ENCODE measurements at regions not wholly inside any gene's neighbourhood (a gene's known extent, or its start where the extent isn't known, plus 50 kb on each side); places are given as distances from the start of the nearest gene placed in this dataset.
"Not testable (repeated sequence)": the region's sequence is repeated elsewhere in the genome, so short reads cannot be mapped to it uniquely, and the experiment has no call there.

DNA sequence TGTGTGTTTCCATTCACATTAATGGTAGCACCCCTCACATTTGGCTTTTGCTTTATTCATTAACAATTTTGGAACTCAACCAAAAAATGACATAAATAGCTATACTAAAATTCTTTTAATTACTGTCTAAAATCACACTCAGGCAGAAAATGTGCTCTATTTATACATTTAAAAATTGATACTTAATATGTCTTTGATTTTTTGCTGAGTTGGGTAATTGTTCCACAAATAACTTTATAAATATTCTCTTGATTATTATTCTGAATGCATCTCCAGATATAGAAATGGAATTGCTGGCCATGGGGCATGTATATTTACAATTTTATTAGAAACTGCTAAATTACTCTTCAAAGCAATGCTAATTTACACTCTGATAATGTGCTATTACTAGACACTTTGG is 658.7 kb upstream of the CHRM3 start:
- no peak for DNase-seq

- no peak for DNase-seq
These were observed 663.6 kb upstream of the CHRM3 start for GRCh38 chr1:238722812-238723211.

DNA sequence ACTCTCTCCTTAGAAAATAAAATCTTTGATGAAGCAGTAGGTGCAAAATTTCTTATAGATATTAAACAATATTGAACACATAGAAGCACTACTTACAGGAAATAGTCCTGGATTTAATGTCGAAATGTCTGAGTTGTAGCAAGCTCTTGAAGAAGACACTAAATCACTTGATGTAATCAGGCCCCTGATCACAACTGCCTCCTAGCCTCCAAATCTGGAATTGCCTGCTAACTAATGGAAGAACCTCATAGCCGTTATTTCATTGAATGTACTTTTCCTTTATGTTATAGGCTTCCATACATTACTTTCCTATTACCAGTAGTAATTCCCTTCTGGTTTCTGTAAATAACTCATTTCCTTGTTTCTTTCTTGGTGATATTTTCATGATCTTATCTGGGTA is 675.7 kb upstream of the CHRM3 start:
- DNase-seq = no peak

- DNase-seq = no peak
These were observed 685.3 kb upstream of the CHRM3 start for GRCh38 chr1:238701024-238701423.

GRCh38 chr1:238690415-238690814 is 696.0 kb upstream of the CHRM3 start:
- no peak for DNase-seq

DNA sequence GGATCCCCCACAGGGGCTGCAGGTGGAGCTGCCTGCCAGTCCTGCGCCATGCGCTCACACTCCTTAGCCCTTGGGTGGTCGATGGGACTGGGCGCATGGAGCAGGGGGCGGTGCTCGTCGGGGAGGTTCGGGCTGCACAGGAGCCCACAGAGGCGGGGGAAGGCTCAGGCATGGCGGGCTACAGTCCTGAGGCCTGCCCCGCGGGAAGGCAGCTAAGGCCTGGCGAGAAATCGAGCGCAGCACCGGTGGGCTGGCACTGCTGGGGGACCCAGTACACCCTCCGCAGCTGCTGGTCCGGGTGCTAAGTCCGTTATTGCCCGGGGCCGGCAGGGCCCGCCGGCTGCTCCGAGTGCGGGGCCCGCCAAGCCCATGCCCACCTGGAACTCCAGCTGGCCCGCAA is 701.8 kb upstream of the CHRM3 start:
- not testable (repeated sequence) for DNase-seq

- no peak for DNase-seq
These were observed 704.9 kb upstream of the CHRM3 start for GRCh38 chr1:238681451-238681850.

DNA sequence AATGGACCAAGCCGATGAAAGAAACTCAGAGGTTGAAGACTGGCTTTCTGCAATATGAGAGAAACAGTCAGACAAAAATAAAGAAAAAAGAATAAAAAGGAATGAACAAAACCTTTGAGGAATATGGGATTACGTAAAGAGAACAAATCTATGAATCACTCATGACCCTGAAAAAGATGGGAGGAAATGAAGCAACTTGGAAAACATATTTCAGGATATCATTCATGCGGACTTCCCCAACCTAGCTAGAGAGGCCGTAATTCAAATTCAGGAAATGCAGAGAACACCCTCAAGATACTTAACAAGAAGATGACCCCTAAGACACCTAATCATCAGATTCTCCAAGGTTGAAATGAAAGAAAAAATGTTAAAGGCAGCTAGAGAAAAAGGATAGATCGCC is 705.3 kb upstream of the CHRM3 start:
- DNase-seq = no peak

GRCh38 chr1:238677567-238677966 is 708.8 kb upstream of the CHRM3 start:
- no peak for DNase-seq

DNA sequence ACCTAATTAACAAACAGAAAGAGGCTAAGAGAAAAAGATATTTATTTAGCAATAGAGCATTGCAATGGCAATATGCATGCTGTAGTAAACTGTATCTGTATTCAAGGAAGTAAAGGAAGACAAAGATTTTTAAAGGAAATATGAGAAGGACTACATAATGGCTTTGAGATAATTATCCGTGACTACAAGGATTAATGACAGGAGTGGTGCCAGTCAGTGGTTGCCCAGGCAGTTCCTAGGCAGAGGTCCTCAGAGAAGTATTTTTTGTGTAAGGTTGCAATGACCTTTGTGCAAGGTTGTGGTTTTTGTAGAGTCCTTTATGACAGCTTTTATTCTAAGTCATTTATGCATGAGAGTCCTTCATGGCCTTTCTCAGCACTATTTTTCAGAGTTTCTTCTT is 711.1 kb upstream of the CHRM3 start:
- no peak for DNase-seq

DNA sequence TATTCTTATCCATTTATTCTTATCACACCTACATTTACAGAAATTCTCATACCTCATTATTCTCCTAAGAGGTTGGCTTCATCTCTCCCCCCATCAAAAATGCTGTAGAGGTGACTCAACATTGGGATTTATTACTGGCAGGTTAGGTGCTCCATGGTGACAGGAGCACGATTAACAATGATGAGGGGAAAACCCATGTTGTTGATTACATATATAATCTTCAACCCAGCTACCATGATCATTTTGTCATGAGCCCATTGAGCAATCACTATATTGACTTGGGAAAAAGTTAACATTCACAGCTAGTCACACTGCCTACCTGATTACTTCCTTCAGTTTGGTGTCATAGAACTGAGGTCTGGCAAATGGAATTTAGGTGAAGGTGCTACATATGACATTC is 712.1 kb upstream of the CHRM3 start:
- no peak for DNase-seq

GRCh38 chr1:238673561-238673960 is 712.8 kb upstream of the CHRM3 start:
- DNase-seq = no peak

- DNase-seq = no peak
These were observed 713.6 kb upstream of the CHRM3 start for GRCh38 chr1:238672806-238673205.

- no peak for DNase-seq
These were observed 714.1 kb upstream of the CHRM3 start for GRCh38 chr1:238672262-238672661.

- no peak for DNase-seq
These were observed 722.2 kb upstream of the CHRM3 start for GRCh38 chr1:238664139-238664538.

DNA sequence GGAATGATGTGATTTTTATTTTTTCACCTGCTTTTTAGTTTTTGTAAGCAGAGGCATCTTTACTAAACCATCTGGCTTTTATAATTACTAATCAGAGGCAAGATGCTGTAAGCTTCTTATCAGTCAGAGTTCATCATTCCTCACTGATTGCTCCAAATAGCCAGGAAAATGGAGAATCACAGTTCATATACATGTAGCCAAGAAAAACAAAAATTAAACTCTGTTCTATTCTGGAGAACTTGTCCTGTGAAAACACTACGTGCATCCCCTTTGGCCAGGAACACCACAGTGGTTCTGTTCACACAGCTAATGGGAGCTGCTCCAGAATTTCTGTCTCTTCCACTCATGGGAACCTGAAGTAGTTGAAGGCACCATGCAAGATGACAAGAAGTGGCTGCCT is 725.5 kb upstream of the CHRM3 start:
- no peak for DNase-seq

DNA sequence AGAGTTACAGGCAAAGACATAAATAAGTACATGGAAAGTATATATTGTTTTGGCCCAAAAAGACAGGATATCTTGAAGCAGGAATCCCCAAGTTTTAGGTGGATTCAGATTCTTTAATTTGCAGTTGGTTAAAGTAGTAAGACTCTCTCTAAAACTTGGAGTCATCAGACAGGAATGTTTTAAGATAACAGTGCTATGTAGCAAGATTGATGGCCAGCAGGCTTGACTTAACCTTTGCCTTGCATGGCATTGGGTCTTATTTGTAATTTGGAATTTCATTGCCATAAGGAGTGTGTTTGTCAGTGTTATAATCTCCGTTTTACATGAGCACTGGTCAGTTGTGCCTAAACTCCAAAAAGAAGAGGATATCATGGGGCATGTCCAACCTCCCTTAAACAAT is 727.6 kb upstream of the CHRM3 start:
- no peak for DNase-seq

- no peak for DNase-seq
These were observed 732.6 kb upstream of the CHRM3 start for GRCh38 chr1:238653693-238654321.

- DNase-seq = no peak
These were observed 733.9 kb upstream of the CHRM3 start for GRCh38 chr1:238652346-238652968.

- no peak for DNase-seq
These were observed 737.2 kb upstream of the CHRM3 start for GRCh38 chr1:238649200-238649599.

- no peak for DNase-seq
These were observed 737.6 kb upstream of the CHRM3 start for GRCh38 chr1:238648751-238649150.

DNA sequence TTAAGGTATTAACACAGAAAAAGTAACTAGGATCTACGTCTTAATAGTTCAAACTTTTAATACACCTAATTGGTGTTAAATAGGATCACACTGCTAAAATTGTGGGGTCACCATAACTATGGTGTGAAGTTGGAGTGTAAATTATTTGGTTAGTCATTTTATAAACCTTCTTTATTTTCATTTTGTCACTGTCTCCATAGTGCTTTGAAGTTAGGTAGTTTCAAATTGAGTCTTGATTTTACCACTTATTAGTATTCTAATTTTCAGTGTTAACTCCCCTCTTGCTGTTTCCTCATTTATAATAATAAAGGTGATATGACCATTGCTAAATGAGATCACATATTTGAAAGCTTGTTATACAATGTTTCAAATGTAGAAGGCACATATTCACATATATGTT is 738.1 kb upstream of the CHRM3 start:
- no peak for DNase-seq

- no peak for DNase-seq
These were observed 738.5 kb upstream of the CHRM3 start for GRCh38 chr1:238647877-238648276.

- no peak for DNase-seq
These were observed 744.1 kb upstream of the CHRM3 start for GRCh38 chr1:238642231-238642630.

DNA sequence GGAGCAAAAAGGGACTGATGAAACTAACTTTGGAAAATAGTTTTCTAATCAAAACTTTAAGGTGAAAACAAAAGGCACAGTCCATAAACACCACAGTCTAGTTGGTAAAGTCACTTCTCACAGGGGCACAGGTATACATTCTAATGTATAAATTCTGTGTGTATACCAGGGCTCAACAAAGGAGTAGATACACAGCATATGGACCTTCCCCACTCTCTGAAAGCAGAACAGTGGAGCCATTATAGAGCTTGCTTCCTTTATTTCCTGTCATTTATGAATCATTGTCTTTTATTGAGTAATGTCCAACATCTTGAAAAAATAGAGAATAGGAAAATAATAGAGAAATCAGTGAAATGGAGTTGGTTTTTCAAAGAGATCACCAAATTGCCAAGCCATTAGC is 746.5 kb upstream of the CHRM3 start:
- no peak for DNase-seq

Data from NCI-H1694 (cell line).